Breast epithelium (tissue), 3 donors: ENCODE measurements at regions not wholly inside any gene's neighbourhood (a gene's known extent, or its start where the extent isn't known, plus 50 kb on each side); places are given as distances from the start of the nearest gene placed in this dataset.

Experiments
- POLR2A ChIP-seq: fragments of 450-650 bp; IDR thresholded peaks from one replicate; pipeline ENCODE4 v1.6.1; 2016; ENCODE audit warnings: antibody characterized with exemption, mild to moderate bottlenecking, moderate library complexity
- TF ChIP-seq, protein P1 (sequence below), 3 donors: fragments of 450-650 bp; IDR thresholded peaks; one replicate each; pipeline ENCODE4 v1.5.1; 2016 to 2017; ENCODE audit warnings: antibody characterized with exemption in 3 of 3, mild to moderate bottlenecking in 3 of 3, moderate library complexity in 3 of 3

DNA sequence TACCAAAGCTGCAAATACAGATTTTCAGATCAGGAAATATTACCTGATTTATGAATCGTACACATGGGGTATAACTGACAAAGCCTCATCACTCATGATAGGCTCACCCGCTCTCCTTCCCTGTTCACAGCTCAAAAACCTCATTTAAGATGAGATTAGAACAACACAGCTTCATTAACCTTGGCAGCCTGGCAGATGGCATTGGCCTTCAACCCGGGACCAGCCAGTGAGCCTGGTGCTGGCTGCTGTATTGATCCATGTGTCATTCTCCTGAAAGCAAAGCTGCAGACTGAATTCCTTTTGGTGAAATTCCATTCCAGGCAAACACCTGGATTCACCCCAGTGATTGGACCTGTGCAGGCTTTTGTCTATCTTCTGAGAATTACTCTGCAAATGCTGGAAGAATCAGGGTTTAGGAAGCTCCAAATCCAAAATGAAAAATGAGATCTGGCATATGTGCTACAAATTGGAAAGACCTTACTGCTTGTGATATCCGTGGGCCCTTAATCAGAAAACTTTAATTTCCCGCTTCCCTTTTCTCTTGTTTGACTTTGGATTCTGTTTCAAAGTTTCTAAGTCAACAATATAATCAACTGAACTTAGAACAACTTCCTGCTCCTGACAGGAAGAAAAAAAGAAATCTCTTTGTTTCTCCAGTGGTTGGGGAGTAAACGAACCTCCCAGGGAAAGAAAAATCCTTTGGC, 189.1 kb upstream of the KBTBD8 start:
- TF ChIP-seq POLR2A, result no peak
- TF ChIP-seq, protein P1, sequence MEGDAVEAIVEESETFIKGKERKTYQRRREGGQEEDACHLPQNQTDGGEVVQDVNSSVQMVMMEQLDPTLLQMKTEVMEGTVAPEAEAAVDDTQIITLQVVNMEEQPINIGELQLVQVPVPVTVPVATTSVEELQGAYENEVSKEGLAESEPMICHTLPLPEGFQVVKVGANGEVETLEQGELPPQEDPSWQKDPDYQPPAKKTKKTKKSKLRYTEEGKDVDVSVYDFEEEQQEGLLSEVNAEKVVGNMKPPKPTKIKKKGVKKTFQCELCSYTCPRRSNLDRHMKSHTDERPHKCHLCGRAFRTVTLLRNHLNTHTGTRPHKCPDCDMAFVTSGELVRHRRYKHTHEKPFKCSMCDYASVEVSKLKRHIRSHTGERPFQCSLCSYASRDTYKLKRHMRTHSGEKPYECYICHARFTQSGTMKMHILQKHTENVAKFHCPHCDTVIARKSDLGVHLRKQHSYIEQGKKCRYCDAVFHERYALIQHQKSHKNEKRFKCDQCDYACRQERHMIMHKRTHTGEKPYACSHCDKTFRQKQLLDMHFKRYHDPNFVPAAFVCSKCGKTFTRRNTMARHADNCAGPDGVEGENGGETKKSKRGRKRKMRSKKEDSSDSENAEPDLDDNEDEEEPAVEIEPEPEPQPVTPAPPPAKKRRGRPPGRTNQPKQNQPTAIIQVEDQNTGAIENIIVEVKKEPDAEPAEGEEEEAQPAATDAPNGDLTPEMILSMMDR (IDR thresholded peaks at IDR 0.05), result no peak
